Thymus (tissue), 11 donors: ENCODE measurements at regions not wholly inside any gene's neighbourhood (a gene's known extent, or its start where the extent isn't known, plus 50 kb on each side); places are given as distances from the start of the nearest gene placed in this dataset.
A peak's percentile ranks its signal among the peaks of the same experiment; 100 is the strongest.

ENCODE experiments used
- DNase-seq, 9 donors: peaks; one replicate each; pipeline ENCODE4 v3.0.0-alpha.2; 2013; ENCODE audit warnings: low spot score in 9 of 9, low read depth in 6 of 9, missing footprints in 1 of 9
- H3K27ac ChIP-seq, 2 donors: one replicate each; pipeline ENCODE4 v1.5.1; 2013; ENCODE audit warnings: control low read depth in 1 of 2, low read depth in 1 of 2, low read length in 1 of 2, mild to moderate bottlenecking in 1 of 2, moderate library complexity in 1 of 2
- H3K27me3 ChIP-seq, 2 donors: one replicate each; pipeline ENCODE4 v1.5.1; 2013; ENCODE audit warnings: low read length in 1 of 2; ENCODE audit not compliant: control insufficient read depth in 2 of 2, insufficient read depth in 1 of 2
- H3K36me3 ChIP-seq, 2 donors: one replicate each; pipeline ENCODE4 v1.5.1; 2013; ENCODE audit warnings: low read length in 1 of 2, mild to moderate bottlenecking in 1 of 2, moderate library complexity in 1 of 2; ENCODE audit not compliant: control insufficient read depth in 2 of 2, insufficient read depth in 2 of 2
- H3K4me1 ChIP-seq, 2 donors: one replicate each; pipeline ENCODE4 v1.5.1; 2013; ENCODE audit warnings: low read length in 2 of 2; ENCODE audit not compliant: control insufficient read depth in 2 of 2, insufficient read depth in 2 of 2
- H3K4me3 ChIP-seq, 2 donors: one replicate each; pipeline ENCODE4 v1.5.1; 2013; ENCODE audit warnings: low read length in 2 of 2, control low read depth in 1 of 2, mild to moderate bottlenecking in 1 of 2
- H3K9me3 ChIP-seq, 2 donors: one replicate each; pipeline ENCODE4 v1.5.1; 2013; ENCODE audit warnings: low read length in 1 of 2, mild to moderate bottlenecking in 1 of 2; ENCODE audit not compliant: control insufficient read depth in 2 of 2, insufficient read depth in 1 of 2
- WGBS: extraction: QIAGEN DNeasy Blood & Tissue Kit; methylation state at CpG from one replicate; pipeline ENCODE4 v1.1.7; 2013; 5-methylcytosine and 5-hydroxymethylcytosine counted together
- donor health status: healthy.

DNA sequence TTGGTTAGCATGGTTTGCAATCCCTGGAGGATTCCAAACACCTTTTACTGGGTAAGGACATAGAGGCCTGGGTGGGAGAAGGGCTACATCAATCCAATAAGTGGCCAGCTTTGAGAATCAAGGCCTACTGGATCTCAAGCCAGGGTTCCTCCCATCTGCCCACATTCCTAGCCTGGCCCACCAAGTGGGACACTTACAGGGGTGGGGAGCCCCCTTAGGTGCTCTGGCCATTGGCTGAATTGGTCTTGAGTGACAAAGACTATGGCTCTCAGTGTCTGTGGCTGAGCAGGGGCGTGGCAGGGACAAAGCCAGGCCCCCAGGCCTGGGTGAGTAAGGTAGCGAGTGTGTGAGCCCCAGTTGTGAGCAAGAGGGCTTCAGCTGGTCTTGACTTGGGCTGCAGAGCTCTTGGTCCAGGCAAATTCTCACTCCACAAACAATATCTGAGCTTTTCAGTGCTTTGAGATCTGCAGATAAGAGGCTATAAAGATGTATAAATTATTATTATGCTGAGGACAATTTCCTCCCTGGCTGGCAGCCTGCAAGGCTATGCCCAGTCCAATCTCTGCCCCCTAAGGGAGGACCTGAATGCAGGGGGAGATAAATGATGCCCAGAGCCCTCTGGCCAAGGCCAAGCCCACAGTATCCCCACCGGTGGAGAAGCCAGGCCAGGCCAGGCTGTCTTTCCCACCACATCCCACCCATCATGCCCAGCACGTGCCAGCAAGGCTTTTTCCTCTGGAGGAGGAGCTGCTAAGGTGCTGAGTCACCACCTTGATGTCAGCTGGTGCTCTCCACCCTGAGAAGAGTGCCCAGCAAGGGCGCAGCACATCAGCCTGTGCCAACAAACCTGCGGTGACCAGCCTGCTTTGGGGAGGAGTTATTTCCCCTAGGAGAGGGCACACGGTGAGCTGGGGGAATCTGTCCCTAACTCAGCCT is 80.7 kb upstream of the DUSP5 start:
- Histone ChIP-seq H3K36me3 (no peaks in the 10 kb centered on the region), H3K9me3 (peaks cover 0 to 10% of the 10 kb centered on the region in 2 donors), H3K4me3 (no peak overlapping the region), H3K27me3 (peaks cover 0 to 4% of the 10 kb centered on the region in 2 donors), H3K4me1 (peaks cover 29 to 57% of the 10 kb centered on the region in 2 donors), H3K27ac (no peak overlapping the region)
- no peak for DNase-seq
- WGBS, result 85% methylated on average over 7 of the region's 7 CpGs

DNA sequence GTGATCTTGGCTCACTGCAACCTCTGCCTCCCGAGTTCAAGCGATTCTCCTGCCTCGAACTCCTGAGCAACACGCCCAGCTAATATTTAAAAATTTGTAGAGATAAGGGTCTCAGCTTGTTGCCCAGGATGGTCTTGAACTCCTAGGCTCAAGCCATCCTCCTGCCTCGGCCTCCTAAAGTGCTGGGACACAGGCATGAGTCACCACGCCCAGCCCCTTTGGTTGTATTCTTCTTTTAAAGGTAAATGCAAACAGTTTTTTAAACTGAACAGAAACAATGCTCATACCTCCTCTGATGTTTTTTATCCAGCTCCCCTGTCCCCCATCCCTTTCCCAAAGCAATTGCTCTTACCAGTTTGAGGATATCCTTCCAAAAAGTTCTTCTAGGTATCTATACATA is 79.5 kb upstream of the DUSP5 start:
- Histone ChIP-seq H3K36me3 (no peaks in the 10 kb centered on the region), H3K4me1 (peaks cover 30 to 60% of the 10 kb centered on the region in 2 donors), H3K27ac (no peak overlapping the region), H3K4me3 (no peak overlapping the region), H3K27me3 (peaks cover 0 to 4% of the 10 kb centered on the region in 2 donors), H3K9me3 (peaks cover 0 to 10% of the 10 kb centered on the region in 2 donors)
- DNase-seq, result no peak
- 88% methylated on average over 6 of the region's 6 CpGs for WGBS

DNA sequence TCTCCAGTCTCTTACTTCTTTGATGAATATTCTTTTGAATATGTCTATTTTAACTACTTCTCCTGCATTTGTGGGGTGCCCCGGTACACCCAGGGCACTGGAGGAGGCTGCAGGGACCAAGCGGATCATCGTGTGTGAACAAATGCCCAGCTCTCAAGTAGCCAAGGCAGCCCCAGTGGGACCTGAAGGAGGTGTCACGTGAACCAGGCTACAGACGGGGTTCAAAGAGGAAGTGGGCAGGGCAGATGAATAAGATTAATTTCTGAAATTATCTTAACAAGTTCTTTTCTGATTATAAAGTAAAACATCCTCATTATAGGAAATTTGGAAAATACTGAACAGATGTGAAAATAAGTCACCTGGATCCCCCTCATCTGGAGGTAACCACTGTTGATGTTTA is 78.4 kb upstream of the DUSP5 start:
- Histone ChIP-seq H3K9me3 (peaks cover 0 to 10% of the 10 kb centered on the region in 2 donors), H3K4me1 (peaks cover 26 to 57% of the 10 kb centered on the region in 2 donors), H3K4me3 (no peak overlapping the region), H3K36me3 (no peaks in the 10 kb centered on the region), H3K27me3 (peaks cover 0 to 4% of the 10 kb centered on the region in 2 donors), H3K27ac (no peak overlapping the region)
- DNase-seq, result no peak
- 58% methylated on average over 5 of the region's 5 CpGs for WGBS

DNA sequence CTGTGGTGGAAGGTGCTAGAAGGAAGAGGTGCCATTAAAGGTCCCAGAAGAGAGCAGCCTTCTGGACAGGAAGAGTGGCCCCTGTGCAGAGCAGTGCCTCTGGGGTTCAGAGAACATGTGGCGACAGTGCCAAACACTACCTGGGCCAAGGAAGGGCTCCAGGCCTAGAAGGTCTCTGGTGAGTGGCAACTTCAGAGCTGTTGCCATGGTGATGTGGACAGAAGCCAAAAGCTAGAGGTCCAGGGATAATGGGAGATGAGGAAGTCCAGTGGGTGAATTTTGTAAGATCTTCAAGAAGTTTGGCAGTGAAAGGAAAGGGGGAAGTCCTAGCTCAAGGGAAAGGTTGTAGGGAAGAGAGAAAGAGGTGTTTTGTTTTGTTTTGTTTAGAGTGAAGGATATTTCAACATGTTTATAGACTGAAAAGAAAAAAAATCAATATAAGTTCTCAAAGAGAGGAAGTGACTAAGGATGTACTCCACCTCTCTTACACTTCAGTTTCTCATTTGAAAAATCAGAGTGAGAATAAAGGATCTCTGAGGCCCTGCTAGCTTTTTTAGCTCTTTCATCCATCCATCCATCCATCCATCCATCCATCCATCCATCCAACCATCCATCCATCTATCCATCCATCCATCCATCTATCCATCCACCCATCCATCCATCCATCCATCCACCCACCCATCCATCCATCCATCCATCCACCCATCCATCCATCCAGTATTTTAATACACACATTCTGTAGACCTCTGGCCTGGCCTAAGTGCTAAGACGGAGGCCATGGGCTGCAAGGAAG is 77.1 kb upstream of the DUSP5 start:
- H3K36me3 ChIP-seq, result no peaks in the 10 kb centered on the region
- H3K4me1 ChIP-seq, result peaks cover 14 to 44% of the 10 kb centered on the region in 2 donors
- peaks cover 0 to 10% of the 10 kb centered on the region in 2 donors for H3K9me3 ChIP-seq
- no peak for DNase-seq
- WGBS, result over 99% methylated on average over 2 of the region's 2 CpGs
- H3K27ac ChIP-seq, result no peak overlapping the region
- H3K4me3 ChIP-seq, result no peak overlapping the region
- peaks cover 0 to 4% of the 10 kb centered on the region in 2 donors for H3K27me3 ChIP-seq

DNA sequence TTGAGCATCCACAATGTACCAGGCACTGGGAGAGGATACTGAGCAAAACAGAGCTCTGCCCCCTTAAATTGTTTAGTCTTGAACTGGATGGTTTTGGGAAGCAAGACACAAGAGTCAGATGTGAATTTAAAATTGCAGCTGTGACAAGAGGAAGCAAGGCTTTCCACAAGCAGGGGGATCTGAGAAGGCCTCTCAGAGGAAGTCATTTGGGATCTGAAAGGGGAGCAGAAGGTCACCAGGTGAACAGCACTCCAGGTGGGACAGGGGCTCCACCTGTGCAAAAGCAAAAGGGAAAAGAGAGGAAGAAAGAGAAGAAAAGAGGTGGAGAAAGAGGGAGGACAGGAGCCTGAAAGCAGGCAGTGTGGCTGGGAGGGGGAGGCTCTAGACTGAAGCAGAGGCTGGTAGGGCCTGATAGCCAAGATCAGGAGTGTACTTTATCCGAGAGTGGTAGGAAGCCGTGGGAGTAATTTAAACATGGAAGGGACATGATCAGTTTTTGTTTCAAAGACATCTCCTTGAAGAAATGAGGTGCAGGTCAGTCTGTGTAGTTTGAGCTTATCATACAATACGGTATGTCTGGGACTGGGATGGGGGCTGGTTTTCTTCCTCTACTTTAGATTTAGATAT is 76.1 kb upstream of the DUSP5 start:
- H3K27ac ChIP-seq, result no peak overlapping the region
- 65% methylated on average over 3 of the region's 3 CpGs for WGBS
- peaks cover 0 to 2% of the 10 kb centered on the region in 2 donors for H3K27me3 ChIP-seq

DNA sequence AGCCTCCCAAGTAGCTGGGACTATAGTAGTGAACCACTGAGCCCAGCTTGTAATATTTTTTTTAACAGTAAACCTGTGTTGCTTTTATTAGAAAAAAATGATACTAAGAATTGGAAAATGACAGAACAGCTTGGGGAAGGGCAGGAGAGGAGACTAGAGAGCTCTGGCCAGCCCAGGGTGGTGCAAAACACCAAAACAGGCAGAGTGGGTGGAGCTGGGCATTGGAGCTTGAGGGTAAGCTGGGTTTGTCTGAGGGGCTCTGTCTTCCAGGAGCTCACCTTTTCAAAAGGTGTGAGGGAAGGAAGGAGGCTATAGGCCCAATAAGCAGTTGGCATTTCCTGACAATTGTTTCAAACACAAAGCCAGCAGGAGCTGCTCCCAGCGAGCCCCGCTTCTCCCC is 75.2 kb upstream of the DUSP5 start:
- Histone ChIP-seq H3K4me3 (no peak overlapping the region), H3K27ac (no peak overlapping the region)

More for the DNA sequence above, 76.1 kb upstream of the DUSP5 start:
- Histone ChIP-seq H3K9me3 (peaks cover 0 to 10% of the 10 kb centered on the region in 2 donors), H3K4me1 (peaks cover 12 to 37% of the 10 kb centered on the region in 2 donors), H3K36me3 (no peaks in the 10 kb centered on the region), H3K4me3 (no peak overlapping the region)
- peak in 1 of 9 donors; percentile 35 for DNase-seq

DNA sequence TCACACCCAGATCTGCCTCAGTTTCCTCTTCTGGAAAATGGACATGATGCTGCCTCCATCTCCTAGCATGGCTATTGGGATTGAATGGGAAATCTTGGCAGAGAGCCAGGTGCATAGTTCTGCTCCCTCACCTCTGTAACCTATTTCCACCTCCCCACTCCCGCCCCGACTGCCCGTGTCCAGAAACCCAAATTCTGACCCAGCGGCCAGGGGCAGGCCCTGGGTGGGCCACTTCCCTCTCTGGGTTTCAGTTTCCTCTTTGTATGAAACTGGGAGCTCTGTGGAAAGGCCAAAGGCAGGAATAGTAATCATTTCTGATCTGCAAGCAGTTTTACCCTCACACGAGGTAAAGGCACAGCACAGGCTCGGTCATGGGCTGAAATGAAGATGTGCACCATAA is 74.1 kb upstream of the DUSP5 start:
- H3K36me3 ChIP-seq, result no peaks in the 10 kb centered on the region
- no peaks in the 10 kb centered on the region for H3K27me3 ChIP-seq
- H3K9me3 ChIP-seq, result no peaks in the 10 kb centered on the region
- H3K27ac ChIP-seq, result no peak overlapping the region
- DNase-seq, result no peak
- H3K4me3 ChIP-seq, result no peak overlapping the region
- peaks cover 12 to 37% of the 10 kb centered on the region in 2 donors for H3K4me1 ChIP-seq
- WGBS, result 82% methylated on average over 6 of the region's 6 CpGs

More for the DNA sequence above, 75.2 kb upstream of the DUSP5 start:
- H3K4me1 ChIP-seq, result peaks cover 12 to 37% of the 10 kb centered on the region in 2 donors
- H3K36me3 ChIP-seq, result no peaks in the 10 kb centered on the region
- 100% methylated on average over 2 of the region's 2 CpGs for WGBS
- DNase-seq, result no peak
- peaks cover 0 to under 1% of the 10 kb centered on the region in 2 donors for H3K9me3 ChIP-seq
- H3K27me3 ChIP-seq, result no peaks in the 10 kb centered on the region

DNA sequence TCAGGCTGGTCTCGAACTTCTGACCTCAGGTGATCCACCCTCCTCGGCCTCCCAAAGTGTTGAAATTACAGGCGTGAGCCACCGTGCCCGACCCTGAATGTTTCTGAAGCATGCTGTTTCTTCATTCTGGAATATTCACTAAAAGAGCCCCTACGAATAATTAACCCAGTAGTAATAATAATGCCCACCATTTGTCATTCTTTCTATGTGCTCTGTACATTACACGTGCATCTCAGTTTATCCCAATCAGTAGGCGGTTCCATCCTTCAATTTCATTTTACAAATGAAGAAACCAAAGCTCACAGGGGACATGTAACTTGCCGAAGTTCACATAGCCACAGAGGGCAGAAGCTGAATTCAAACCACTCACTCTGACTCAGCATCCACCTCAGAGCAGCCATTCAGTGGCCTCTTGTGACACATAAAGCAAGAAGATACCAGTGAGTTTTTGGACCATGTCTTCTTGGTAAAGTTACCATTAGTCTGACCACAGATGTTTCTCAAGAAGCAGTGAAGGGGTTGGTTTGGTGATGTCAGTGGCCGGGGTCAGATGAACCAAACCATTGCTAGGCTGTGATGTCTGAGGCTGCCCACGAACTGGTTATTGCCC is 71.9 kb upstream of the DUSP5 start:
- WGBS, result 90% methylated on average over 11 of the region's 11 CpGs
- H3K27me3 ChIP-seq, result no peaks in the 10 kb centered on the region
- no peaks in the 10 kb centered on the region for H3K36me3 ChIP-seq
- DNase-seq, result no peak
- no peak overlapping the region for H3K27ac ChIP-seq
- no peaks in the 10 kb centered on the region for H3K9me3 ChIP-seq
- H3K4me3 ChIP-seq, result no peak overlapping the region
- peaks cover 12 to 26% of the 10 kb centered on the region in 2 donors for H3K4me1 ChIP-seq
